Spinal cord (tissue), 9 donors: ENCODE measurements at regions not wholly inside any gene's neighbourhood (a gene's known extent, or its start where the extent isn't known, plus 50 kb on each side); places are given as distances from the start of the nearest gene placed in this dataset.

Source experiments
- DNase-seq, 6 donors: peaks; one replicate each; pipeline versions ENCODE4 v3.0.0 to v3.0.0-alpha.2; 2013 to 2015; ENCODE audit warnings: low spot score in 6 of 6, low read depth in 4 of 6
- H3K27ac ChIP-seq: one replicate; pipeline ENCODE4 v1.5.1; 2013; ENCODE audit warnings: low read depth, low read length, control low read depth
- H3K27me3 ChIP-seq: one replicate; pipeline ENCODE4 v1.6.1; 2013; ENCODE audit warnings: low read length; ENCODE audit not compliant: control insufficient read depth, insufficient read depth
- H3K36me3 ChIP-seq: one replicate; pipeline ENCODE4 v1.6.1; 2013; ENCODE audit warnings: low read length; ENCODE audit not compliant: control insufficient read depth, insufficient read depth
- H3K4me1 ChIP-seq: one replicate; pipeline ENCODE4 v1.6.1; 2013; ENCODE audit warnings: low read length; ENCODE audit not compliant: control insufficient read depth, insufficient read depth
- H3K4me3 ChIP-seq: one replicate; pipeline ENCODE4 v1.5.1; 2013; ENCODE audit warnings: low read depth, low read length, control low read depth
- H3K9me3 ChIP-seq: one replicate; pipeline ENCODE4 v1.6.1; 2013; ENCODE audit warnings: low read length; ENCODE audit not compliant: control insufficient read depth, insufficient read depth
- WGBS: methylation state at CpG from one replicate; pipeline ENCODE4 v1.1.5; 2013; ENCODE audit warnings: missing lambda C conversion rate; ENCODE audit not compliant: insufficient coverage; 5-methylcytosine and 5-hydroxymethylcytosine counted together
- donor health status: healthy.

DNA sequence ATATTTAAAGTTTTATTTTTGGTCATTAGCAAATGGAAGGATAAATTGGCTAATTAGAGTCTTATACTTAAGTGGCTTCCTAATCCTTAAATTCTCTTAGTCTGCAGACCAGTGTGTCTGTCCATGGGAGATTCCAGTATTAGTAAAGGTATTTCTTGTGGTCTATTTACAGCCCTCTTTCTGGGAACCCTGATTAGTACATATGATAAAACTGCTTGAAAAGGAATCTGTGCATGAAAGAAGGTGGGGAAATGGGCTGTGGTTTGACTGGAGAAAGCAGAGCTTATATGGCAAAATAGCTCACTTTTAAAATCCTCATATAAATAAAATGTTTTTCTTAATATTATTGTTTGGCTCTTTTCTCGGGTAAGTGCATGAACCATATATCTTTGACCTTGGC, 124.5 kb upstream of the RHOBTB1 start:
- Histone ChIP-seq H3K4me1 (no peaks in the 10 kb centered on the region), H3K36me3 (no peaks in the 10 kb centered on the region), H3K4me3 (no peak overlapping the region), H3K27ac (no peak overlapping the region), H3K27me3 (no peaks in the 10 kb centered on the region), H3K9me3 (no peaks in the 10 kb centered on the region)
- no CpG with 5 or more reads among the region's 1 CpG for WGBS
- DNase-seq: no peak

DNA sequence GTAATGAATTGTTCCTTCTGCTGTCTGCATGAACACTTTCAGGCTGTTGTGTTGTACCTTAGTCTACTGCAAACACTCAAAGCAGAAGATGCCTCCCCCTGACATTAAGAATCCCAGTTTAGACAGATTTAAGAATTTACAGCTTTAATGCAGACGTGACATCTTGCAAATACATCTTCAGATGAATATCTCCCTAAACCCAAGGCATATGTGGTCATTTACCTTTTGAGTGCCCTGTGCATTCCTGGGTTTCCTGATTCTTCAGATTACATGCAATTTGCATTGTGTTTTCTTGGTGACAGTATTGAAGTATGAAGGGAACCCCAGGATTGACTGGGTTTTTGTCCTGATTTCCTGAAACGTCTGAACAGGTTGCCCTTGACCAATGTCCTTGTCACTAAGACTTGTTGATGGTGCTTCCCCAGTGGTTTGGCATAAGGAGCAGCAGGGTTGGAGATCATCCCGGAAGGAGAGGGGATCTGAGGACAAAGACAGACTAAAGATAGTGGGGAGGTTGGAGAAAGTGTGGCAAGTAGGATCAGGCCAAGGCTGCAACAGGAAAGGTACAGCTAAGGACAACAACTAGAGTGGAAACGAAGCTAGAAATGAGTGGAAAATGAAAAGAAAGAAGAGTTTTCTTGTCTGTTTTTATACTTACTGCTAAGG, 123.8 kb upstream of the RHOBTB1 start:
- Histone ChIP-seq H3K4me1 (no peaks in the 10 kb centered on the region), H3K9me3 (no peaks in the 10 kb centered on the region), H3K27me3 (no peaks in the 10 kb centered on the region), H3K36me3 (no peaks in the 10 kb centered on the region), H3K4me3 (no peak overlapping the region), H3K27ac (no peak overlapping the region)
- 82% methylated on average over 4 of the region's 4 CpGs for WGBS
- no peak for DNase-seq

DNA sequence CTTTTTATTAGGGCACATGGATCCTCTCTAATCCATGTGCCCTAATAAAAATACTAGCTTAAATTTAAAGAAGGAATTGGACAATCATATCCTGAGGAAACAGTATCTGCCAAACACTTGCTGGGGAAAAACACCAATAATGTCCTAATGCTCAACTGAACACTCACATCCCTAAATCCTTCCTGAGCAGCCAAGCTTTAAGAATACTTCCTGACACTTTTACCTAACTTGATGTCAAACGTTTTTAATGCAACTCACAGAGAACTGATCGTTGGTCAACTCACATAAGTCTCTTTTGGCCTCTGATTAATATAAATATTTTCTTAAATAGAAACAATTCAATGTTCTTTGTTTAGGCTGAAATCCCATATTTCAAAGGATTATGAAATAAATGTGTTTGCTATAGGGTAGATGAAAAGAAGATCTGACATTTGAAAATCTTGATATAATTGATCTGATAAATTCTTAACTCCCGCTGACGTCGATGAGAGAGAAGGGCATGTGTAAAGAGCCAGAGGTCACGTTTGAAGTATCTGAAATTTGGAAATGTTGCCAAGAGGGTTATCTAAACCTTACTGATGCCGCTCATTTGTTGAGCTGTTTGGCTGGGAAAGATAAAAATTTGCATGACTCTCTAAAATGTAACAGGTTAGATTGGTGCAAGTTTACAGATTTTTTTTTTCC, 122.8 kb upstream of the RHOBTB1 start:
- WGBS: 87% methylated on average over 6 of the region's 7 CpGs
- Histone ChIP-seq H3K9me3 (no peaks in the 10 kb centered on the region), H3K36me3 (no peaks in the 10 kb centered on the region)

DNA sequence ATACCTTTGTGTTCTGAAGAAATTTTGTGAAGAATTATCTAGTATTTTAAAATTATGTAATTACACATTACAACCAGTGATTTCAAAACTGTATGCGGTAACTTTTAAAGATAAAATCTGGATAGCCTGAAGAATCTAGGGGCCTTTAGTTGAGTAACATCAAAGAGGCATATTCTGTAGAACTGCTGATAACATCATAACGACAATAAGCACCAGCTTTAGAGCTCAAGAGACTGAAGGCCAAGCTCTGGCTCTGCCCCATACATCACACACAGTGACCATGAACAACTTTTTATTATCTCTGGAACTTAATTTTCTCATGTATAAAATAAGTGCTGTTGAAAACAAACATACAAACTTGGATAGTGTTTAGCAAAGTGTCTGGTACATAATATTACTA, 121.1 kb upstream of the RHOBTB1 start:
- Histone ChIP-seq H3K27ac (no peak overlapping the region), H3K4me1 (no peaks in the 10 kb centered on the region), H3K27me3 (no peaks in the 10 kb centered on the region), H3K36me3 (no peaks in the 10 kb centered on the region), H3K4me3 (no peak overlapping the region), H3K9me3 (no peaks in the 10 kb centered on the region)
- WGBS: 100% methylated on average over 1 of the region's 2 CpGs
- no peak for DNase-seq

More for the DNA sequence above, 122.8 kb upstream of the RHOBTB1 start:
- Histone ChIP-seq H3K4me3 (no peak overlapping the region), H3K27me3 (no peaks in the 10 kb centered on the region), H3K27ac (no peak overlapping the region), H3K4me1 (no peaks in the 10 kb centered on the region)
- DNase-seq: no peak

DNA sequence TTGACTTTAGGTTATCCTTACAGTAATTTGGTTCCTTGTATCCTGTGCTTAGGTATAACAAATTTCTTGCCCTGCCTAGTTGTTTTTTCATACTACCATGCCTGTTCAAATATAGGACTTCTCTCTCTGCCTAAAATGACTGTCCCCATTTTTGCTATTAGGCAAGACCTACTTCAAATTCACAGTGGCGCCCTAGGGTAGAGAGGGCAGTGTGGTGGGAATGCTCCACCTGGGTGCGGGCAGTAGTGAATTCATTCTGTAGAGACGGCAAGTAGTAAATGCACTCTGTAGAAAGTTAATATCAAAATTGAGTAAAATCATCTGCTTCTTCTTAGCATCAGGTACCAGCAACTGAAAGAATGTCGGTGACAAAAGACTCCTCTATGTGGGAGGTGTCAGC, 120.4 kb upstream of the RHOBTB1 start:
- DNase-seq: no peak
- H3K9me3 ChIP-seq: no peaks in the 10 kb centered on the region
- no peaks in the 10 kb centered on the region for H3K27me3 ChIP-seq
- no peaks in the 10 kb centered on the region for H3K4me1 ChIP-seq
- WGBS: 83% methylated on average over 1 of the region's 4 CpGs
- no peak overlapping the region for H3K4me3 ChIP-seq
- no peak overlapping the region for H3K27ac ChIP-seq
- no peaks in the 10 kb centered on the region for H3K36me3 ChIP-seq

DNA sequence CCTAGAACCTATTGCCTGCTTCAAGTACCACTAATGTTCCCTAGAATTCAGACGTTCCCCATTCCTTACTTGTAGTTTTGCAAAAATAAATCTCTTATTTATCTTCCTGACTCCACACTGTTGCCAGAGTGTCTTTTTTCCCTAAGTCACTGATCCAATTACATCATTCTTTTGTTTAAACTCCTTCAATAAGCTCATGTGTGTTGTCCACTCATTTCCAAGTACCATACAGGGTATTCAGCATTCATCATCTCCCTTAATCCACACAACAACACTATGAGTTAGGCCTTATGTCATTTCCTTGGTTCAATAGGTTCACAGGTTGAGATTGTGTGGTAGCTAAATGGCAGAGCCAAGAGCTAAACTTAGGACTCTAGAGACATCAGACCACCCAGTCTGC, 119.9 kb upstream of the RHOBTB1 start:
- Histone ChIP-seq H3K4me3 (no peak overlapping the region), H3K9me3 (no peaks in the 10 kb centered on the region), H3K4me1 (no peaks in the 10 kb centered on the region), H3K36me3 (no peaks in the 10 kb centered on the region), H3K27ac (no peak overlapping the region), H3K27me3 (no peaks in the 10 kb centered on the region)
- DNase-seq: peak in 1 of 6 donors; percentile 16
- 30% methylated on average over 1 of the region's 1 CpG for WGBS

DNA sequence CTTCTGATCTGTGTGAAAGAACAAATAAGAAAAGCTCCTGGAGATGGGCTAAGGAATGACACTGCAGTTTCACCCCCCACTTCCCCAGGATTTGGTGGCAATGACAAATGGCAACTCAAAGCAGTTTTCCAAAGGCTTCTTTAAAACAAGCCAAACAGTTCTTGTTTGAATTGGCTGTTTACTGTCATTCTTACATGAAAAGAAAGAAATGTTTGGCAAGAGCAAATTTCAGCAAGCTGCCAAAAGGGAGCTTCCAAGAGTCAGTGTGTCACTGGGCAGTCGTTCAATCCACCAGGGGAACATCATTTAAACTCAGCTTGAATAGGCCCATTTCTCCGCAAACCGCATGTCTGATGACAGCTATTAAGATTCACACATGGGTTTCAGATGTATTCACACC, 119.0 kb upstream of the RHOBTB1 start:
- DNase-seq: peak; percentile 47 to 91 (median 52)
- Histone ChIP-seq H3K27me3 (no peaks in the 10 kb centered on the region), H3K27ac (no peak overlapping the region), H3K9me3 (no peaks in the 10 kb centered on the region), H3K4me3 (no peak overlapping the region), H3K36me3 (no peaks in the 10 kb centered on the region), H3K4me1 (no peaks in the 10 kb centered on the region)
- 11% methylated on average over 1 of the region's 3 CpGs for WGBS

DNA sequence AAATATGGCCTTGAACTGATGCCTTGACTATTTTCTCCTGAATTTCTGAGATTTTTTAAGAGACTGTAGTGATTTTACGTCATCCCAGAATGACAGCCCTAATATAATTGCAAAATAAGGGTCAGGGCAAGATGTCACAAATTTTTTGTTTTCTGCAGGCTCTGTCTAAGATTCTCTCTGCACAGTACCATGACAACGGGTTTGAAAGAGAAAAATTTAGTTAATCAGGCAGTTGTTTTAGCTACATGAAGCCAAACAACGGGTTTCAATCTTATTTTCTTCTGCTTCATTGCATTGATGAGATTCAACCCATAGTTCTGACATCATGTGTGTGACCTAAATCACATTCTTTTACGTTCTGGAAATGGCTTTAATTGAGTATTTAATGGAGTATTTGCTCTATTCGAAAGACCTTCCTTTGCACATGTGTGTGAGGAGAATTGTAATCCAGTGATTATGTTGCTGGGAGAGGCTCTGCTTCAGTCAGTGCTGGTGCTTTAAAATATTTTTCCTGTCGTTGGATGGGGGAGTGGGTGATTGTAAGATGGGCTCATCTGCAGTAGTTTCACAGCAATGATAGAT, 118.0 kb upstream of the RHOBTB1 start:
- Histone ChIP-seq H3K4me3 (no peak overlapping the region), H3K36me3 (no peaks in the 10 kb centered on the region), H3K9me3 (no peaks in the 10 kb centered on the region), H3K27ac (peak overlapping the region; percentile 40), H3K4me1 (no peaks in the 10 kb centered on the region), H3K27me3 (no peaks in the 10 kb centered on the region)
- peak in 3 of 6 donors; percentile 36 to 82 (median 50) for DNase-seq
- WGBS: no CpG with 5 or more reads among the region's 6 CpGs

DNA sequence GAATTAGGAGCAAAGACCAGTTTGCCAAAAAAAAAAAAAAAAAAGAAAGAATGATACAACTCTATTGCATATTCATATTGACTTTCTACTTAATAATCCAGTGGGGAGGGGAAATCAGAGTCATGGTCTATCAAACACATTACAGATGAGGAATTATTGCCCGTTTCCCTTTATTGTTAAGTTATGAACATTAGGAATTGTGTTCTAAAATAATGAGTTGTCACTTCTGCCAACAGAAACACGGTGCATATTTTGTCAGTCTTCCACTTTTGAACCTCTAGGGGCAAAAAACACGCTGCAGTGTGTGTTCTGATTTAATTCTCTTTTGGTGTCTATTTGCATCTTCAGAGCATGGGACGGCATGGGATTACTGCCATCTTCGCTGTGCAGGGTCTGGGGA, 115.7 kb upstream of the RHOBTB1 start:
- no peak overlapping the region for H3K27ac ChIP-seq
- peak in 2 of 6 donors; percentile 30 to 44 for DNase-seq
- 30% methylated on average over 2 of the region's 5 CpGs for WGBS

More for the DNA sequence above, 115.7 kb upstream of the RHOBTB1 start:
- H3K27me3 ChIP-seq: no peaks in the 10 kb centered on the region
- H3K9me3 ChIP-seq: no peaks in the 10 kb centered on the region
- no peak overlapping the region for H3K4me3 ChIP-seq
- no peaks in the 10 kb centered on the region for H3K4me1 ChIP-seq
- no peaks in the 10 kb centered on the region for H3K36me3 ChIP-seq
